ENCODE measurements at regions not wholly inside any gene's neighbourhood (a gene's known extent, or its start where the extent isn't known, plus 50 kb on each side); places are given as distances from the start of the nearest gene placed in this dataset.

DNA sequence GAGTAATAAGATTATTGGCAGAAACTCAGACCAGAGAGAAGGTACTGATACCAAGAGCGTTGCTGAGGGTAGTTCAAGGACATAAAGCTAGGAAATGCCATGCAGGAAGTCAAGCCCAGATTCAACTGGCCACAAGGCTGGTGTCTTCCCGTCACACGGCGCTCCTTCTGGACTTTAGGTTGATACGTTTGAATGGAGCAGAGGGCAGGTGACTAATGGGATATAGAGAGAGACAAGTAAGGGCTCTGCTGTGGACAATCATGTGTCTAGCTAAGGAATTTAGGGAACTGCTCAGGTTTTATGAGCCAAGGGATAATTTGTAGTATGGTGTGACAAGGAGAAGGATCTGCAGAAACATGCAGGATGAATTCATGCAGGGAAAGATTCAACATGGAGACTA lies 83.9 kb upstream of the MC2R start:
- no peak overlapping the region for H3K4me2 ChIP-seq (ENCODE audit: insufficient read depth in 1 of 2, low read depth in 2 of 2, low read length in 2 of 2)
- WGBS, 2 experiments (ENCODE audit: extremely low coverage in 1 of 2, insufficient coverage in 1 of 2, insufficient read length in 1 of 2, insufficient replicate concordance in 2 of 2, low coverage in 1 of 2, low lambda C conversion rate in 2 of 2, missing lambda C conversion rate in 1 of 2) = 80% methylated on average over 5 of the region's 5 CpGs; no CpG with 5 or more reads in 1 of the 2 experiments
- H2BK15ac ChIP-seq (ENCODE audit: low read length) = no peak overlapping the region
- H3K14ac ChIP-seq (ENCODE audit: insufficient read length) = no peak overlapping the region
- no peaks in the 10 kb centered on the region for H3K23me2 ChIP-seq (ENCODE audit: low read depth, low read length)
- no peak overlapping the region for H4K91ac ChIP-seq (replicated peaks; ENCODE audit: insufficient read length, low read length)
- H4K5ac ChIP-seq (ENCODE audit: insufficient read length, low read depth, low read length) = no peak overlapping the region
- H2BK12ac ChIP-seq (ENCODE audit: low read depth, low read length) = no peak overlapping the region
- no peaks in the 10 kb centered on the region for H3K79me1 ChIP-seq (ENCODE audit: low read depth, low read length)
- no peak overlapping the region for H3K4ac ChIP-seq (replicated peaks; ENCODE audit: insufficient read length, low read depth, low read length)
- H2AFZ ChIP-seq (ENCODE audit: low read length) = no peak overlapping the region
- no peak overlapping the region for H2BK120ac ChIP-seq (replicated peaks; ENCODE audit: low read depth, low read length)
- H3K4me3 ChIP-seq (ENCODE audit: extremely low read depth in 1 of 4, insufficient read depth in 2 of 4, low read depth in 3 of 4, low read length in 4 of 4) = no peak overlapping the region
- no peaks in the 10 kb centered on the region for H3K79me2 ChIP-seq (ENCODE audit: control insufficient read depth in 1 of 2, insufficient read depth in 2 of 2, low read length in 2 of 2)
- H3K18ac ChIP-seq (ENCODE audit: extremely low read depth, low read length) = no peak overlapping the region
- no peaks in the 10 kb centered on the region for H4K20me1 ChIP-seq (replicated peaks in 1 of 2; ENCODE audit: control insufficient read depth in 1 of 2, insufficient read depth in 2 of 2, low read length in 2 of 2)
- POLR2A ChIA-PET (ENCODE audit: partially characterized antibody) = no interaction called here
- H2AK5ac ChIP-seq (ENCODE audit: low read depth, low read length) = no peak overlapping the region
- H3K27ac ChIP-seq (ENCODE audit: low read depth, low read length) = no peak overlapping the region
- FAIRE-seq (no peak), DNase-seq (ENCODE audit: low read depth in 1 of 2, low spot score in 2 of 2) (no peak)
- H4K8ac ChIP-seq (ENCODE audit: extremely low read depth, insufficient read depth, low read length) = no peak overlapping the region
- no peak overlapping the region for H3K56ac ChIP-seq (replicated peaks; ENCODE audit: insufficient read length, low read depth, low read length)
- H3K23ac ChIP-seq (ENCODE audit: insufficient read length) = no peak overlapping the region
- TF ChIP-seq RFX5 (IDR thresholded peaks at IDR 0.05; ENCODE audit: borderline replicate concordance, low read depth, low read length) (no peak), NRF1 (IDR thresholded peaks at IDR 0.05; ENCODE audit: low read depth, low read length) (no peak)
- H3K4me1 ChIP-seq (replicated peaks in 1 of 4; ENCODE audit: control insufficient read depth in 3 of 4, insufficient read depth in 4 of 4, low read length in 3 of 4) = no peaks in the 10 kb centered on the region
- no peak overlapping the region for H3K9ac ChIP-seq (replicated peaks in 1 of 4; ENCODE audit: extremely low read depth in 1 of 4, low read depth in 3 of 4, low read length in 3 of 4)
- CTCF ChIA-PET (ENCODE audit: partially characterized antibody) = interaction anchor here (0.7 to 1.3 kb wide), 2 partner anchors 11 to 25 kb away, joined by 3 read pairs; no protein-coding TSS in a partner anchor
- no peak overlapping the region for H2BK20ac ChIP-seq (ENCODE audit: low read length)
- no peak overlapping the region for H2BK5ac ChIP-seq (ENCODE audit: low read depth, low read length)
- H3K9me3 ChIP-seq (ENCODE audit: insufficient read depth in 2 of 2, low read depth in 1 of 2, low read length in 1 of 2) = peaks cover 4% of the 10 kb centered on the region in 2 experiments; a peak in 2 of 4 replicates
- H3K27me3 ChIP-seq (replicated peaks in 1 of 4; ENCODE audit: control insufficient read depth in 3 of 4, extremely low read depth in 1 of 4, insufficient read depth in 3 of 4, low read length in 3 of 4) = no peaks in the 10 kb centered on the region
- no peaks in the 10 kb centered on the region for H3K36me3 ChIP-seq (ENCODE audit: control insufficient read depth in 2 of 4, insufficient read depth in 4 of 4, low read length in 3 of 4)
